GM12892 (cell line): ENCODE measurements at regions not wholly inside any gene's neighbourhood (a gene's known extent, or its start where the extent isn't known, plus 50 kb on each side); places are given as distances from the start of the nearest gene placed in this dataset.

Experiments
- POLR2A ChIP-seq: IDR thresholded peaks from 2 replicates; pipeline ENCODE4 v1.6.1; 2011; ENCODE audit warnings: low read depth, low read length, control low read depth
- POLR2AphosphoS5 ChIP-seq: IDR thresholded peaks from 2 replicates; pipeline ENCODE4 v1.6.1; 2011; ENCODE audit warnings: low read depth, low read length, control low read depth
- TAF1 ChIP-seq: IDR thresholded peaks from 2 replicates; pipeline ENCODE4 v1.6.1; 2011; ENCODE audit warnings: low read depth, mild to moderate bottlenecking, control low read depth, low read length, borderline replicate concordance

- TF ChIP-seq POLR2AphosphoS5 (no peak), POLR2A (no peak), TAF1 (no peak)
These were observed 562.6 kb upstream of the ADGRL2 start for GRCh38 chr1:81238129-81238528.
